OCI-LY1 (cell line): ENCODE measurements at regions not wholly inside any gene's neighbourhood (a gene's known extent, or its start where the extent isn't known, plus 50 kb on each side); places are given as distances from the start of the nearest gene placed in this dataset.

ENCODE experiments used
- H2AFZ ChIP-seq: fragments of 200-600 bp; sonication (generic), shearing (Covaris generic); 2 replicates; pipeline ENCODE4 v1.6.0; 2014; ENCODE audit warnings: antibody characterized with exemption, mild to moderate bottlenecking, low read length
- H3F3A ChIP-seq: fragments of 200-600 bp; sonication (generic), shearing (Covaris generic); 2 replicates; pipeline ENCODE4 v1.6.0; 2014; ENCODE audit warnings: mild to moderate bottlenecking, antibody characterized with exemption, low read length, moderate library complexity; ENCODE audit not compliant: insufficient read depth
- H3K27ac ChIP-seq: fragments of 200-600 bp; sonication (generic); 2 replicates; pipeline ENCODE4 v1.5.1; 2014; ENCODE audit warnings: low read length, mixed run types, mild to moderate bottlenecking, low read depth; ENCODE audit not compliant: poor library complexity, severe bottlenecking
- H3K27me3 ChIP-seq: fragments of 200-600 bp; sonication (generic); 2 replicates; pipeline ENCODE4 v1.6.0; 2014; ENCODE audit warnings: antibody characterized with exemption, mild to moderate bottlenecking, low read length, moderate library complexity; ENCODE audit not compliant: insufficient read depth
- H3K36me3 ChIP-seq: fragments of 200-600 bp; sonication (generic); 2 replicates; pipeline ENCODE4 v1.6.1; 2014; ENCODE audit warnings: mild to moderate bottlenecking, antibody characterized with exemption, low read length, moderate library complexity, mixed read lengths; ENCODE audit not compliant: insufficient read depth
- H3K4me1 ChIP-seq: fragments of 200-600 bp; sonication (generic); 2 replicates; pipeline ENCODE4 v1.5.1; 2014; ENCODE audit warnings: mild to moderate bottlenecking, low read length, moderate library complexity; ENCODE audit not compliant: insufficient read depth, severe bottlenecking
- H3K4me2 ChIP-seq: fragments of 200-600 bp; sonication (generic), shearing (Covaris generic); 2 replicates; pipeline ENCODE4 v1.6.1; 2014; ENCODE audit warnings: low read length
- H3K4me3 ChIP-seq: fragments of 200-600 bp; sonication (generic); 2 replicates; pipeline ENCODE4 v1.5.1; 2014; ENCODE audit warnings: low read length, low read depth, mild to moderate bottlenecking, mixed read lengths; ENCODE audit not compliant: poor library complexity, severe bottlenecking
- H3K79me2 ChIP-seq: fragments of 200-600 bp; shearing (Covaris generic); 2 replicates; pipeline ENCODE4 v1.6.1; 2016; ENCODE audit warnings: mixed run types, low read length, mixed read lengths; ENCODE audit not compliant: insufficient read depth
- H3K9ac ChIP-seq: fragments of 200-600 bp; sonication (generic), shearing (Covaris generic); 2 replicates; pipeline ENCODE4 v1.6.1; 2014; ENCODE audit warnings: mild to moderate bottlenecking, low read length, mixed read lengths
- H3K9me2 ChIP-seq: fragments of 200-600 bp; sonication (generic), shearing (Covaris generic); 2 replicates; pipeline ENCODE4 v1.6.1; 2014; ENCODE audit warnings: low read depth, mild to moderate bottlenecking, low read length, mixed read lengths
- H3K9me3 ChIP-seq: fragments of 200-600 bp; shearing (Covaris generic); 2 replicates; pipeline ENCODE4 v1.6.1; 2014; ENCODE audit warnings: low read length, mixed read lengths
- H4K20me1 ChIP-seq: fragments of 200-600 bp; sonication (generic), shearing (Covaris generic); 2 replicates; pipeline ENCODE4 v1.6.0; 2016; ENCODE audit warnings: mild to moderate bottlenecking, low read length; ENCODE audit not compliant: insufficient read depth
- CTCF ChIP-seq: fragments of 200-600 bp; sonication (generic), shearing (Covaris generic); IDR thresholded peaks from 2 replicates; pipeline ENCODE4 v1.5.1; 2017; ENCODE audit warnings: mild to moderate bottlenecking, antibody characterized with exemption, low read length, moderate library complexity, mixed read lengths
- EZH2 ChIP-seq: fragments of 200-600 bp; sonication (generic), shearing (Covaris generic); IDR thresholded peaks from 2 replicates; pipeline ENCODE4 v1.8.0; 2017; ENCODE audit warnings: borderline replicate concordance, mixed run types, mild to moderate bottlenecking, antibody characterized with exemption, low read length, moderate library complexity, mixed read lengths

GRCh38 chr4:179200681-179201080, 1758.4 kb upstream of the AGA start:
- H3K4me1 ChIP-seq = no peaks in the 10 kb centered on the region

GRCh38 chr4:179225594-179225993, 1783.4 kb upstream of the AGA start:
- Histone ChIP-seq H3K4me1 (no peaks in the 10 kb centered on the region), H3K79me2 (no peaks in the 10 kb centered on the region), H3K9me2 (no peaks in the 10 kb centered on the region), H3F3A (no peaks in the 10 kb centered on the region), H3K9me3 (no peaks in the 10 kb centered on the region), H3K27me3 (no peaks in the 10 kb centered on the region), H3K27ac (no peak overlapping the region), H3K9ac (no peak overlapping the region), H3K4me3 (no peak overlapping the region), H3K36me3 (no peaks in the 10 kb centered on the region), H3K4me2 (no peak overlapping the region), H4K20me1 (no peaks in the 10 kb centered on the region), H2AFZ (no peak overlapping the region)
- TF ChIP-seq EZH2 = no peak
- TF ChIP-seq CTCF = no peak

More at GRCh38 chr4:179200681-179201080, 1758.4 kb upstream of the AGA start:
- no peaks in the 10 kb centered on the region for H3K36me3 ChIP-seq
- no peak overlapping the region for H2AFZ ChIP-seq
- H3F3A ChIP-seq = no peaks in the 10 kb centered on the region
- no peaks in the 10 kb centered on the region for H3K27me3 ChIP-seq
- H3K9me2 ChIP-seq = no peaks in the 10 kb centered on the region
- H3K9me3 ChIP-seq = no peaks in the 10 kb centered on the region
- no peaks in the 10 kb centered on the region for H3K79me2 ChIP-seq
- no peak overlapping the region for H3K27ac ChIP-seq
- H4K20me1 ChIP-seq = no peaks in the 10 kb centered on the region
- TF ChIP-seq EZH2 = no peak
- TF ChIP-seq CTCF = no peak
- H3K9ac ChIP-seq = no peak overlapping the region
- H3K4me2 ChIP-seq = no peak overlapping the region
- H3K4me3 ChIP-seq = no peak overlapping the region

- Histone ChIP-seq H3K79me2 (no peaks in the 10 kb centered on the region), H3K9ac (no peak overlapping the region), H3K27me3 (no peaks in the 10 kb centered on the region), H3K36me3 (no peaks in the 10 kb centered on the region), H3K9me3 (no peaks in the 10 kb centered on the region), H3K4me3 (no peak overlapping the region), H3K4me2 (no peak overlapping the region), H4K20me1 (no peaks in the 10 kb centered on the region), H3K9me2 (no peaks in the 10 kb centered on the region), H3K4me1 (no peaks in the 10 kb centered on the region), H3K27ac (no peak overlapping the region), H2AFZ (no peak overlapping the region), H3F3A (no peaks in the 10 kb centered on the region)
- no peak for TF ChIP-seq EZH2
- no peak for TF ChIP-seq CTCF
These were observed 1806.6 kb upstream of the AGA start for GRCh38 chr4:179248821-179249220.
